ENCODE measurements at regions not wholly inside any gene's neighbourhood (a gene's known extent, or its start where the extent isn't known, plus 50 kb on each side); places are given as distances from the start of the nearest gene placed in this dataset.

DNA sequence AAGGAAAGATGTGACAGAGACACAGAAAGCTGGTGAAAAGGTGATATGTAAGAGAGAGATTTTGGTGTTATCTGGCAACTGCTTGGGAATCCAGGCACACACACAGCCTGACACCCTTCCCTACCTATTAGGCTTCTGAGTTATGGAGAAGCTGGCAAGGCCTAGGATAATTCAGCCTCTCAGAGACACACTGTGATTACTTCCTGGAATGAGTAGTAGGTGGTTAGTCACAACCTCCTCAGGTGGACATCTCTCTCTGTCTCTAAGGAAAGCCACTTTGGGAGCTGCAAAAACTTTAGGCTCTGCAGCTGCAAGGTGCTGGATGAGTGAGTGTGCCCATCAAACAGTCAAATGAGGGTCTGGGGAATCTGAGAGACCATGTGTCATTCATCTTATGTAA lies 201.9 kb downstream of the PDCD6IP start:
- TF ChIP-seq, protein P1, sequence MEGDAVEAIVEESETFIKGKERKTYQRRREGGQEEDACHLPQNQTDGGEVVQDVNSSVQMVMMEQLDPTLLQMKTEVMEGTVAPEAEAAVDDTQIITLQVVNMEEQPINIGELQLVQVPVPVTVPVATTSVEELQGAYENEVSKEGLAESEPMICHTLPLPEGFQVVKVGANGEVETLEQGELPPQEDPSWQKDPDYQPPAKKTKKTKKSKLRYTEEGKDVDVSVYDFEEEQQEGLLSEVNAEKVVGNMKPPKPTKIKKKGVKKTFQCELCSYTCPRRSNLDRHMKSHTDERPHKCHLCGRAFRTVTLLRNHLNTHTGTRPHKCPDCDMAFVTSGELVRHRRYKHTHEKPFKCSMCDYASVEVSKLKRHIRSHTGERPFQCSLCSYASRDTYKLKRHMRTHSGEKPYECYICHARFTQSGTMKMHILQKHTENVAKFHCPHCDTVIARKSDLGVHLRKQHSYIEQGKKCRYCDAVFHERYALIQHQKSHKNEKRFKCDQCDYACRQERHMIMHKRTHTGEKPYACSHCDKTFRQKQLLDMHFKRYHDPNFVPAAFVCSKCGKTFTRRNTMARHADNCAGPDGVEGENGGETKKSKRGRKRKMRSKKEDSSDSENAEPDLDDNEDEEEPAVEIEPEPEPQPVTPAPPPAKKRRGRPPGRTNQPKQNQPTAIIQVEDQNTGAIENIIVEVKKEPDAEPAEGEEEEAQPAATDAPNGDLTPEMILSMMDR (IDR thresholded peaks at IDR 0.05): no peak
- no peak for TF ChIP-seq POLR2A (IDR thresholded peaks at IDR 0.05)

Data from lower leg skin (tissue), 3 donors.